ENCODE measurements at regions not wholly inside any gene's neighbourhood (a gene's known extent, or its start where the extent isn't known, plus 50 kb on each side); places are given as distances from the start of the nearest gene placed in this dataset.

DNA sequence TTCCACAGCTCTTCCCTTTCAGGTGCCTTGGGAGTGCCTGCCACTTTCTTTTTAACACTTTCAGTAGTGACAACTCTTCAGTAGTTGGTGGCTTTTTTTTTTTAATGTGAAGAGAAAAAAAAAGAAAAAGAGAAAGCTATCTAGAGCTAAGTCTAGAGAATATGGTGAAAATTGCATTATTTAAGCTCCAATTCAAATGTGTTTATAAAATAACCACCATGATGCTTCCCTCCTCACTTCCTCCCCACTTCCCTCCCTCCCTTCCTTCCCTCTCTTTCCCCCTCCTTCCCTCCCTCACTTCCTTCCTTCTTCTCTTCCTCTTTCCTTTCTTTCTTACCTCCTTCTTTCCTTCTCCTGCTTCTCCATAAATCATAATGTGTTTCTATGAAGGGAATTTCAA lies 456.7 kb upstream of the ACTBL2 start:
- TF ChIP-seq, protein P1, sequence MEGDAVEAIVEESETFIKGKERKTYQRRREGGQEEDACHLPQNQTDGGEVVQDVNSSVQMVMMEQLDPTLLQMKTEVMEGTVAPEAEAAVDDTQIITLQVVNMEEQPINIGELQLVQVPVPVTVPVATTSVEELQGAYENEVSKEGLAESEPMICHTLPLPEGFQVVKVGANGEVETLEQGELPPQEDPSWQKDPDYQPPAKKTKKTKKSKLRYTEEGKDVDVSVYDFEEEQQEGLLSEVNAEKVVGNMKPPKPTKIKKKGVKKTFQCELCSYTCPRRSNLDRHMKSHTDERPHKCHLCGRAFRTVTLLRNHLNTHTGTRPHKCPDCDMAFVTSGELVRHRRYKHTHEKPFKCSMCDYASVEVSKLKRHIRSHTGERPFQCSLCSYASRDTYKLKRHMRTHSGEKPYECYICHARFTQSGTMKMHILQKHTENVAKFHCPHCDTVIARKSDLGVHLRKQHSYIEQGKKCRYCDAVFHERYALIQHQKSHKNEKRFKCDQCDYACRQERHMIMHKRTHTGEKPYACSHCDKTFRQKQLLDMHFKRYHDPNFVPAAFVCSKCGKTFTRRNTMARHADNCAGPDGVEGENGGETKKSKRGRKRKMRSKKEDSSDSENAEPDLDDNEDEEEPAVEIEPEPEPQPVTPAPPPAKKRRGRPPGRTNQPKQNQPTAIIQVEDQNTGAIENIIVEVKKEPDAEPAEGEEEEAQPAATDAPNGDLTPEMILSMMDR (IDR thresholded peaks at IDR 0.05; ENCODE audit: control extremely low read depth in 1 of 3, insufficient read depth in 1 of 3, low read depth in 1 of 3, low read length in 3 of 3), result no peak
- TF ChIP-seq CBX8 (IDR thresholded peaks at IDR 0.05; ENCODE audit: borderline replicate concordance, low read depth, low read length) (no peak), JUND (IDR thresholded peaks at IDR 0.05; ENCODE audit: low read length) (no peak), RNF2 (IDR thresholded peaks at IDR 0.05; ENCODE audit: borderline replicate concordance, low read depth, low read length, missing control alignments, poor library complexity, severe bottlenecking) (no peak)

All from H1 (cell line).